HG03045 (cell line): ENCODE measurements at regions not wholly inside any gene's neighbourhood (a gene's known extent, or its start where the extent isn't known, plus 50 kb on each side); places are given as distances from the start of the nearest gene placed in this dataset.
"Not testable (repeated sequence)": the region's sequence is repeated elsewhere in the genome, so short reads cannot be mapped to it uniquely, and the experiment has no call there.

Source experiments
- ATAC-seq: cut with Tn5 transposase; IDR thresholded peaks from one replicate; pipeline ENCODE4 v1.9.1; 2021; ENCODE audit warnings: mild to moderate bottlenecking, moderate library complexity; ENCODE audit not compliant: unreplicated experiment

GRCh38 chr3:25944329-25944728, 154.4 kb downstream of the OXSM start:
- no peak for ATAC-seq

GRCh38 chr3:25945366-25945765, 155.5 kb downstream of the OXSM start:
- no peak for ATAC-seq

GRCh38 chr3:25945836-25946235, 155.9 kb downstream of the OXSM start:
- no peak for ATAC-seq

GRCh38 chr3:25952133-25952532, 162.2 kb downstream of the OXSM start:
- no peak for ATAC-seq

GRCh38 chr3:25957026-25957425, 167.1 kb downstream of the OXSM start:
- ATAC-seq = no peak

- no peak for ATAC-seq
Measured at GRCh38 chr3:25960776-25961175, 170.9 kb downstream of the OXSM start.

- ATAC-seq = no peak
Measured at GRCh38 chr3:25962255-25962654, 172.4 kb downstream of the OXSM start.

- ATAC-seq = no peak
Measured at GRCh38 chr3:25964141-25964540, 174.3 kb downstream of the OXSM start.

GRCh38 chr3:25967385-25967784, 177.5 kb downstream of the OXSM start:
- no peak for ATAC-seq

GRCh38 chr3:25971736-25972135, 181.8 kb downstream of the OXSM start:
- ATAC-seq = no peak

GRCh38 chr3:25973122-25973521, 183.2 kb downstream of the OXSM start:
- ATAC-seq = no peak

- no peak for ATAC-seq
Measured at GRCh38 chr3:25982756-25983155, 192.9 kb downstream of the OXSM start.

- ATAC-seq = no peak
Measured at GRCh38 chr3:25985621-25986020, 195.7 kb downstream of the OXSM start.

GRCh38 chr3:25992606-25993005, 202.7 kb downstream of the OXSM start:
- ATAC-seq = no peak

GRCh38 chr3:26004172-26004571, 214.3 kb downstream of the OXSM start:
- no peak for ATAC-seq

- no peak for ATAC-seq
Measured at GRCh38 chr3:26011276-26011675, 221.4 kb downstream of the OXSM start.

- no peak for ATAC-seq
Measured at GRCh38 chr3:26012241-26012745, 222.4 kb downstream of the OXSM start.

- no peak for ATAC-seq
Measured at GRCh38 chr3:26015752-26016151, 225.9 kb downstream of the OXSM start.

- no peak for ATAC-seq
Measured at GRCh38 chr3:26018889-26019288, 229.0 kb downstream of the OXSM start.

- not testable (repeated sequence) for ATAC-seq
Measured at GRCh38 chr3:26024206-26024605, 234.3 kb downstream of the OXSM start.

GRCh38 chr3:26029321-26029720, 239.4 kb downstream of the OXSM start:
- ATAC-seq = no peak

- not testable (repeated sequence) for ATAC-seq
Measured at GRCh38 chr3:26042126-26042525, 252.2 kb downstream of the OXSM start.

- no peak for ATAC-seq
Measured at GRCh38 chr3:26049951-26050350, 260.1 kb downstream of the OXSM start.

GRCh38 chr3:26050776-26051175, 260.9 kb downstream of the OXSM start:
- ATAC-seq = no peak
